ENCODE measurements at regions not wholly inside any gene's neighbourhood (a gene's known extent, or its start where the extent isn't known, plus 50 kb on each side); places are given as distances from the start of the nearest gene placed in this dataset.

DNA sequence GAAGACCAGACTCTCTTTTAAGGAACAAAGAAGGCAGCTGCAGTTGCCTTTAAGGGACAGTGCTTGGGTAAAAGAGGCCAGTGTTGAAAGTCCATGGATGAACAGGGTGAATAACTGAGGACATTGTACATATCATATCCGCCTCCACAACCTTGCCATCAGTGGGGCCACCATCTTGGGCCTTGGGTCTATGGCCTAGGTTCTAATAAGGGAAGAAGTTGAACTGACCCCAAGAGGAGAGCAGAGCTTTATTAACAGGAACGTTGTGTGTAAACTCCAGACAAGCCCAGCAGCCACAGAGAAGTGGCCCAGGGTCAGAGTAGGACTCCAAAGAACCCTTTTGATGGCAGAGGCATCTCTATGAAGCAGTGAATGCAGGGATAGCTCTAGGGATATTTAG, 332.8 kb downstream of the CYP26B1 start (continued):
- TF ChIP-seq, protein P1, sequence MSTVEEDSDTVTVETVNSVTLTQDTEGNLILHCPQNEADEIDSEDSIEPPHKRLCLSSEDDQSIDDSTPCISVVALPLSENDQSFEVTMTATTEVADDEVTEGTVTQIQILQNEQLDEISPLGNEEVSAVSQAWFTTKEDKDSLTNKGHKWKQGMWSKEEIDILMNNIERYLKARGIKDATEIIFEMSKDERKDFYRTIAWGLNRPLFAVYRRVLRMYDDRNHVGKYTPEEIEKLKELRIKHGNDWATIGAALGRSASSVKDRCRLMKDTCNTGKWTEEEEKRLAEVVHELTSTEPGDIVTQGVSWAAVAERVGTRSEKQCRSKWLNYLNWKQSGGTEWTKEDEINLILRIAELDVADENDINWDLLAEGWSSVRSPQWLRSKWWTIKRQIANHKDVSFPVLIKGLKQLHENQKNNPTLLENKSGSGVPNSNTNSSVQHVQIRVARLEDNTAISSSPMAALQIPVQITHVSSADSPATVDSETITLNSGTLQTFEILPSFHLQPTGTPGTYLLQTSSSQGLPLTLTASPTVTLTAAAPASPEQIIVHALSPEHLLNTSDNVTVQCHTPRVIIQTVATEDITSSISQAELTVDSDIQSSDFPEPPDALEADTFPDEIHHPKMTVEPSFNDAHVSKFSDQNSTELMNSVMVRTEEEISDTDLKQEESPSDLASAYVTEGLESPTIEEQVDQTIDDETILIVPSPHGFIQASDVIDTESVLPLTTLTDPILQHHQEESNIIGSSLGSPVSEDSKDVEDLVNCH (CRISPR knock-in tag; IDR thresholded peaks at IDR 0.05), result no peak
- TF ChIP-seq ZNF709 (CRISPR knock-in tag; IDR thresholded peaks at IDR 0.05) (no peak), LCORL (IDR thresholded peaks at IDR 0.05) (no peak), LCORL (CRISPR knock-in tag; IDR thresholded peaks at IDR 0.05) (no peak), NPAS2 (CRISPR knock-in tag; IDR thresholded peaks at IDR 0.05; ENCODE audit: borderline replicate concordance) (no peak), ZKSCAN8 (CRISPR knock-in tag; IDR thresholded peaks at IDR 0.05; ENCODE audit: borderline replicate concordance) (no peak), ZBTB1 (CRISPR knock-in tag; IDR thresholded peaks at IDR 0.05; ENCODE audit: borderline replicate concordance) (no peak), ATRX (CRISPR knock-in tag; IDR thresholded peaks at IDR 0.05; ENCODE audit: borderline replicate concordance) (no peak), NONO (IDR thresholded peaks at IDR 0.05) (no peak), NONO (CRISPR knock-in tag; conservative IDR thresholded peaks at IDR 0.05) (no peak), ZNF530 (CRISPR knock-in tag; IDR thresholded peaks at IDR 0.05; ENCODE audit: low read depth) (no peak)
- TF ChIP-seq, protein P2, sequence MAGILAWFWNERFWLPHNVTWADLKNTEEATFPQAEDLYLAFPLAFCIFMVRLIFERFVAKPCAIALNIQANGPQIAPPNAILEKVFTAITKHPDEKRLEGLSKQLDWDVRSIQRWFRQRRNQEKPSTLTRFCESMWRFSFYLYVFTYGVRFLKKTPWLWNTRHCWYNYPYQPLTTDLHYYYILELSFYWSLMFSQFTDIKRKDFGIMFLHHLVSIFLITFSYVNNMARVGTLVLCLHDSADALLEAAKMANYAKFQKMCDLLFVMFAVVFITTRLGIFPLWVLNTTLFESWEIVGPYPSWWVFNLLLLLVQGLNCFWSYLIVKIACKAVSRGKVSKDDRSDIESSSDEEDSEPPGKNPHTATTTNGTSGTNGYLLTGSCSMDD (CRISPR knock-in tag; IDR thresholded peaks at IDR 0.05), result no peak
- TF ChIP-seq, protein P3, sequence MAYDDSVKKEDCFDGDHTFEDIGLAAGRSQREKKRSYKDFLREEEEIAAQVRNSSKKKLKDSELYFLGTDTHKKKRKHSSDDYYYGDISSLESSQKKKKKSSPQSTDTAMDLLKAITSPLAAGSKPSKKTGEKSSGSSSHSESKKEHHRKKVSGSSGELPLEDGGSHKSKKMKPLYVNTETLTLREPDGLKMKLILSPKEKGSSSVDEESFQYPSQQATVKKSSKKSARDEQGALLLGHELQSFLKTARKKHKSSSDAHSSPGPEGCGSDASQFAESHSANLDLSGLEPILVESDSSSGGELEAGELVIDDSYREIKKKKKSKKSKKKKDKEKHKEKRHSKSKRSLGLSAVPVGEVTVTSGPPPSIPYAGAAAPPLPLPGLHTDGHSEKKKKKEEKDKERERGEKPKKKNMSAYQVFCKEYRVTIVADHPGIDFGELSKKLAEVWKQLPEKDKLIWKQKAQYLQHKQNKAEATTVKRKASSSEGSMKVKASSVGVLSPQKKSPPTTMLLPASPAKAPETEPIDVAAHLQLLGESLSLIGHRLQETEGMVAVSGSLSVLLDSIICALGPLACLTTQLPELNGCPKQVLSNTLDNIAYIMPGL (CRISPR knock-in tag; IDR thresholded peaks at IDR 0.05; ENCODE audit: borderline replicate concordance in 1 of 2, low read depth in 1 of 2), result no peak
- TF ChIP-seq, protein P4, sequence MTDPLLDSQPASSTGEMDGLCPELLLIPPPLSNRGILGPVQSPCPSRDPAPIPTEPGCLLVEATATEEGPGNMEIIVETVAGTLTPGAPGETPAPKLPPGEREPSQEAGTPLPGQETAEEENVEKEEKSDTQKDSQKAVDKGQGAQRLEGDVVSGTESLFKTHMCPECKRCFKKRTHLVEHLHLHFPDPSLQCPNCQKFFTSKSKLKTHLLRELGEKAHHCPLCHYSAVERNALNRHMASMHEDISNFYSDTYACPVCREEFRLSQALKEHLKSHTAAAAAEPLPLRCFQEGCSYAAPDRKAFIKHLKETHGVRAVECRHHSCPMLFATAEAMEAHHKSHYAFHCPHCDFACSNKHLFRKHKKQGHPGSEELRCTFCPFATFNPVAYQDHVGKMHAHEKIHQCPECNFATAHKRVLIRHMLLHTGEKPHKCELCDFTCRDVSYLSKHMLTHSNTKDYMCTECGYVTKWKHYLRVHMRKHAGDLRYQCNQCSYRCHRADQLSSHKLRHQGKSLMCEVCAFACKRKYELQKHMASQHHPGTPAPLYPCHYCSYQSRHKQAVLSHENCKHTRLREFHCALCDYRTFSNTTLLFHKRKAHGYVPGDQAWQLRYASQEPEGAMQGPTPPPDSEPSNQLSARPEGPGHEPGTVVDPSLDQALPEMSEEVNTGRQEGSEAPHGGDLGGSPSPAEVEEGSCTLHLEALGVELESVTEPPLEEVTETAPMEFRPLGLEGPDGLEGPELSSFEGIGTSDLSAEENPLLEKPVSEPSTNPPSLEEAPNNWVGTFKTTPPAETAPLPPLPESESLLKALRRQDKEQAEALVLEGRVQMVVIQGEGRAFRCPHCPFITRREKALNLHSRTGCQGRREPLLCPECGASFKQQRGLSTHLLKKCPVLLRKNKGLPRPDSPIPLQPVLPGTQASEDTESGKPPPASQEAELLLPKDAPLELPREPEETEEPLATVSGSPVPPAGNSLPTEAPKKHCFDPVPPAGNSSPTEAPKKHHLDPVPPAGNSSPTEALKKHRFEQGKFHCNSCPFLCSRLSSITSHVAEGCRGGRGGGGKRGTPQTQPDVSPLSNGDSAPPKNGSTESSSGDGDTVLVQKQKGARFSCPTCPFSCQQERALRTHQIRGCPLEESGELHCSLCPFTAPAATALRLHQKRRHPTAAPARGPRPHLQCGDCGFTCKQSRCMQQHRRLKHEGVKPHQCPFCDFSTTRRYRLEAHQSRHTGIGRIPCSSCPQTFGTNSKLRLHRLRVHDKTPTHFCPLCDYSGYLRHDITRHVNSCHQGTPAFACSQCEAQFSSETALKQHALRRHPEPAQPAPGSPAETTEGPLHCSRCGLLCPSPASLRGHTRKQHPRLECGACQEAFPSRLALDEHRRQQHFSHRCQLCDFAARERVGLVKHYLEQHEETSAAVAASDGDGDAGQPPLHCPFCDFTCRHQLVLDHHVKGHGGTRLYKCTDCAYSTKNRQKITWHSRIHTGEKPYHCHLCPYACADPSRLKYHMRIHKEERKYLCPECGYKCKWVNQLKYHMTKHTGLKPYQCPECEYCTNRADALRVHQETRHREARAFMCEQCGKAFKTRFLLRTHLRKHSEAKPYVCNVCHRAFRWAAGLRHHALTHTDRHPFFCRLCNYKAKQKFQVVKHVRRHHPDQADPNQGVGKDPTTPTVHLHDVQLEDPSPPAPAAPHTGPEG (CRISPR knock-in tag; IDR thresholded peaks at IDR 0.05), result no peak

Data from HepG2 (cell line).